HS-27A (cell line): ENCODE measurements at regions not wholly inside any gene's neighbourhood (a gene's known extent, or its start where the extent isn't known, plus 50 kb on each side); places are given as distances from the start of the nearest gene placed in this dataset.

Experiments
- DNase-seq: peaks from one replicate; pipeline ENCODE4 v3.0.0-alpha.2; 2012; ENCODE audit warnings: low read depth, missing footprints

- DNase-seq: no peak
These were observed 73.2 kb upstream of the GALNT5 start for GRCh38 chr2:157184161-157184895.

DNA sequence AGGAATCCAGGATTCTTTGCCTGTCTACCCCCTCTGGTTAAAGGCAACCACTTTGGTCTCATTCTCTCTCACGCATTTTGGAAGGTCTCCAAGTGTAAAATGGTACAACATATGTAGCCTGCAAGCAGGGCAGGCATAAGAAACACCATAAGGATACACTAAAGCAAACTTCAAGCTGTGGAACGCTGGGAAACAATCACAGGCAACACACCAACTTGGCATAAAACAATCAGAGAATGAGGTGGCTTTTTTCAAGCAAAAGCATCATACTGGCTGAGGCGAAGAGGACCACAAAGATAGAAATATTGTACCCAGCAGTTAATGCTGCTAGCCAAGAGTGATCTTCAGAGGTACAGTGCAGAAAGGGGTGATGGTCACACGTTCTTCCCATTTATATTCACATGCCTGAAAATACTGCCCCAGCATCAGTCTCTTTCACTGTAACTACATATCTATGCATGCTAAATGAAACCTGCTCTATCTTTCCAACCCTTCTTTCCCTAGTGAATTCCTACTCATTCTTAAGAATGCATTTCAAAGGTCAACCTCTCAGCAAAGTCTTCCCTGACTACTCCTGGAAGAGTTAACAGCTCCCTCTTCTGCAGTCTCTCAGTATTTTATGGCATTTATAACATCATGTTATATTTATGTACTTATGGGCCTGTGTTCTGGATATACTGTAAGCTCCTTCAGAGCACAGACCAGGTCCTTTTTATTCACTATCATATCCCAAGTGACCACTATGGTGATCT is 71.9 kb upstream of the GALNT5 start:
- no peak for DNase-seq

DNA sequence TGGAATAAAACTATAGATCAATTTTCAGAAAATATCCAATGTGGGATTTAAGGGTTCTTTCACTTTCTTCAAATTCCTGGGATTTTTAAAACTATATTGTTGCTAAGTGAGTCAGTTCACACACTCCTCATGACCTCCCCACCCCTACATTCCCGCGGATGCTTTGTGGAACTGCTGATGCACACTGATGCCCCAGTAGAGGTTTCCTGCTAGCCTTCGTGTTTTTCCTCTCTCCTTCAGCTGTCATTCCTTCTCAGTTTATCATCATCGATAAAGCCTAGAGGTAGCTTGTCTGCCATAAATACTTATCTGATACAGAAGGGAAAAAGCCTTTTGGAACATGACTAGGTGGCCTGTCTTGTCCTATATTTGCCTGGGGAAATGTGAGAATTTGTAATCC is 67.4 kb upstream of the GALNT5 start:
- no peak for DNase-seq

- DNase-seq: no peak
These were observed 66.3 kb upstream of the GALNT5 start for GRCh38 chr2:157191186-157191585.

DNA sequence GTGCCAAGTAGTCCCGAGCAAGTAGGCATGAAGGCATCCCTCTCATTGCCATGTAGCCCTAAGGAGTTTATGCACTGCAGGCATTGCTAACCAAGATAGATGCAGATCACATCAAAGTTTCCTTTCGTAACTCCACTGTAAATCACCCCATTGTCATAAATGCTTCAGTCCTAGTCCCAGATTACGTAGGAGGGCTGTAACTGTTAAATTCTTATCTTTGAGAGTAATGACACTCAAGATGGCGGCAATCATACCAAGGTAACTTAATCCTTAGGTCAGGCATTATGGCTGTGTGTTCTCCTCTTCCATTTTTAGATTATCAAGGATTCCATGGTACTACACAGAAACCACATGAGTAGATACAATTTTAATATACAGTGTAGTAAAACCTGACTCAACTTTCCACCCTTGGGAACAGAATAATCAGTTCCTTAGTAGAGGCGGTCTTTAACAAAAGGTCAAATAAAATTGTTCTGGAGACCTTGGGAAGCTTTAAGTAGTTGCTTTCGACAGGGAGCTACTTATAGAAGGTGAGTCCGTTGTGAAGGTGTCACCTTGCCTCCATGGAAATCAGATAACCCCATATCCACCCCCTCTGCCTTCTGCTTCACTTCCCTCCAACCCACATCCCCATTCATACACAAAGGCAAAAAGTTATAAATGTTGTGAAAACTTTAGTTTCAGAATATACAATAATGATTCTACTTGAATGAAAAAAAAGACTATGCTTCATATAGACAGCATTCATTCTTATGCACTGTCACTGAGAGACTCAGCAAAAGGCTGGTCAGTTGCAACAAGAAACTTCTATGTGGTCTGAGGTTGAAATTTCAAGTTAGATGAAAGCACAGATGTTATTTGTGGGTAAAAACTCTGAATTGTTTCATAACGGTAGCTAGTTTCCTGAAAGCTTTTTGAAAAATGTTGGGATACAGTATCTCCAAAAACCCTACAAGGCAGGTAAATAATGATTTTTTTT is 64.8 kb upstream of the GALNT5 start:
- no peak for DNase-seq

DNA sequence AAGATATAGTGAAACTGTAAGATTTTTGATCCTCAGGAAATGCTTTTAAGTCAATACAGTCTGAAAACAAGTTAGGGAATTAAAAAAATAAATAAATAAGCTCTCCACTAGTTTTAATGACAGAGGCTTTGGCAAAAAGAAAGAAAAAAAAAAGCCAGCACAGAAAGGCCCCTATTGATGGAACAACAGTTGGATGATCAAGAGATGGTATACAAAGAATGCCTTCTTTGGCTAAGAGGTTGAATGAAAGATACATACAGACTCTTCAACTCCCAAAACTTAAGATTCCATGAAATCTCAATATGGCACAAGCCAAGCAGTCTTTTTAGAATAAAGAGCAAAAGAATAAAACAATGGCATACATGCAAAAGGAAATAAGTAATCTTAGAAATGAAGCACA is 64.0 kb upstream of the GALNT5 start:
- no peak for DNase-seq

DNA sequence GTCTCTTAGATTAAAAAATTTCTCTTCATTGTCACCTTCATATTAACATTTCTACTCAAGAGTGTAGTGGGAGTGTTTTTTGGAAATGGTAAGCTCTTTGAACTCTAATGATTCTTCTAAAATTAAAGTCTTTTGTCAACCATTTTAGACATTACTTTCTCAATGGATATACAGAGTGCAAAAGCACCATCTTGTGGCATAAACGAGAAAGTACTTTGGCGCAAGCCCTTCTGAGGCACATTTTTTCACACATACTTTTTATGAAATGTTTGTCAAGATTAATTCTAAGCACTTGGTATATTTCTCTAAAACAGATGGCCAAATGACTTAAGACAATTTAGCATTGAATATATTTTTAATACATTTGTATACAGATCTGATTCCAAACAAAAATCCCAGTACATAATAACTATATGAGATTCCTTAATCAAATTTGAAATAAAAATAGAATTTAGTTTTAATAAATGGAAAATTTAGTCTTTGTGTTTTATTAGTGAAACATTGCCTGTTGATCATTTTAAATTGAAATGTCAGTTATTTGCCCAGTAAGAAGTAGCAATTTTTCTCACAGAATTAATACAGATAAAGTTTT is 63.3 kb upstream of the GALNT5 start:
- no peak for DNase-seq

- DNase-seq: no peak
These were observed 62.7 kb upstream of the GALNT5 start for GRCh38 chr2:157194844-157195243.

DNA sequence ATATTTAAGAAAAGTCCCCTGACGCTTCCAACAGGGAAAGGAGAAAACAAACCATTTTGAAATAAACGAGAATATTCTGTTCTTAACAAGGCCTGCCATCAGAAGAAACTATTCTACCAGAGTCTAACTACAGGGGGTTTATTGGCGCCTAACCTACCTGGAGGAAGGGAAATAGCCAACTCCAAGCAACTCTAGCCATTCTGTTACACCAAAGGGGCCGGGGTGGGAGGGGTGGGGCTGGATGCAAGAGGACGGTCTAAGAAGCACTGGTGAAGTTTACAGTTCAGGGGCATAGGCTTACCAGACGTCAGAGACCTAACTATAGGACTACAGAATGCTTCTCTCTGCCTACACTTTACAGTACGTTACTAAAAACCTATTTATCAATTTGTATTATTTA is 60.5 kb upstream of the GALNT5 start:
- no peak for DNase-seq

- no peak for DNase-seq
These were observed 59.7 kb upstream of the GALNT5 start for GRCh38 chr2:157197848-157198247.

GRCh38 chr2:157203651-157204050 is 53.9 kb upstream of the GALNT5 start:
- no peak for DNase-seq

DNA sequence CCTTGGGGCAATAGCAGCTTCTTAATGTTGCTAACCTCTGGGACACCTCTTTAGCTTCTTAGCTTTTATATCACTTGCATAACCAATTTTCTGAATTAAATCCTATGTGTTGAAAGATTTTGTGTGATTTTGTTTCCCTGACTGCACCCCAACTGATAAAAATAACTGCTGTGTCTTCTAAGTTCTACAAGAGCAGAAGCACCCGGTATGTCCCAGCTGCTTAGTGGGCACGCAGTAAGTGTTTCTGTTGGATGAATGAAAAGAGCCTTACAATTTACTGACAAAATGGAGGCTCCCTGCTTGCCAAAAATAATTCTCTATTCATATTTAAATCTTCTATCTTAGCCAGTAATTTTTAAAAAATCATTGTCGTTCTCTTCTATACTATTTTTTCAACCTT is 53.1 kb upstream of the GALNT5 start:
- no peak for DNase-seq

- DNase-seq: no peak
These were observed 50.6 kb upstream of the GALNT5 start for GRCh38 chr2:157206916-157207315.
